ENCODE measurements at regions not wholly inside any gene's neighbourhood (a gene's known extent, or its start where the extent isn't known, plus 50 kb on each side); places are given as distances from the start of the nearest gene placed in this dataset.
A peak's percentile ranks its signal among the peaks of the same experiment; 100 is the strongest.

DNA sequence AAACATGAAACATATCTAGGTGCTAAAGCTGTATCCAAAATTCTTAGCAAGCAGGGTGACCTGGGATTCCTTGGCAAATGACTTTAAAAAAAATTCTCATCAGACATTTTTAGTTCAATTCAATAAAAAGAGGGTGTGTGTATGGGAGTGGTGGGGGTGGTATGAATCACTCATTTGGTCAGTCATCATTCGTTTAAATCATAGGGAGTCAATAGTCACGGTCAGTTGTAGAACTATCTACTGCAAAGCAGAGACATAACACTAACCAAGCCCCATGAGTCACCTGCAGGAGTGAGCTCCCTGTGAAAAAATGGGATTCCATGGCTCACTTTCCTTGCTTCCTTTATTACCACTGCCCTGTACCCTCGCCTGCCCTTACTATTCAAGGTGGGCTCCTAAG lies 380.6 kb upstream of the TCF4 start:
- no peak for ATAC-seq
- 24% methylated on average over 3 of the region's 3 CpGs for WGBS (ENCODE audit: insufficient coverage, low coverage, missing lambda C conversion rate)

DNA sequence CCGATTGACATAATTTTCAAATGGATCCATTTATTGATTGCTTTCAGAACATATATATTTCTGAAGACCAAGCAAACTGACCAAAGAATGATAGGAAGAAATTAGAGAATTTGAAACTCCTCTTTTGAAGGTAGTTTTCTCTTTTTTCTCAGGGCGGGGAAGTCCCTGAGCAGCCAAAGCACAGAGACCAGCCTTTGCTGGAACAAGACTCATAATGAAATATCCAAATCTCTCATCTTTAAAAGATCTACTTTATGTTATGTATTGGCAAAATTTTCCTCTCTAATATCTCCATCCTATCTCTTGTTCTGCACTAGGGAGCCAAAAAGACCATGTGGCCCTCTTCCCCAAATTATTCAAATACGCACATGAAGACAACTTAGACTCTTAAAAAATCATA lies 379.0 kb upstream of the TCF4 start:
- no peak for FAIRE-seq
- no peaks in the 10 kb centered on the region for H3K9me1 ChIP-seq (ENCODE audit: control insufficient read depth, insufficient read depth, low read length)
- no peaks in the 10 kb centered on the region for H3K9me3 ChIP-seq (replicated peaks; ENCODE audit: control insufficient read depth, insufficient read depth, low read depth, low read length)
- POLR2A ChIA-PET: no interaction called here
- no peak overlapping the region for H3K9ac ChIP-seq (ENCODE audit: insufficient read depth in 1 of 2, low read depth in 2 of 2, low read length in 2 of 2)
- H2AFZ ChIP-seq (ENCODE audit: low read depth, low read length): no peak overlapping the region
- no peaks in the 10 kb centered on the region for H3K79me2 ChIP-seq (ENCODE audit: control insufficient read depth, insufficient read depth, low read length)
- H3K27ac ChIP-seq (ENCODE audit: extremely low read depth, low read depth, low read length): no peak overlapping the region
- no peak overlapping the region for H3K4me3 ChIP-seq
- intact Hi-C loops (cut with micrococcal nuclease): no loop called here
- no peaks in the 10 kb centered on the region for H3K4me1 ChIP-seq (replicated peaks in 1 of 2; ENCODE audit: control insufficient read depth in 2 of 2, insufficient read depth in 2 of 2, low read length in 2 of 2)
- no peaks in the 10 kb centered on the region for H3K36me3 ChIP-seq (ENCODE audit: control insufficient read depth, insufficient read depth, low read length)
- H3K4me2 ChIP-seq (ENCODE audit: insufficient read depth, low read length): no peak overlapping the region
- no peaks in the 10 kb centered on the region for H3K27me3 ChIP-seq (ENCODE audit: control insufficient read depth in 2 of 2, insufficient read depth in 2 of 2, low read length in 2 of 2)
- CTCF ChIA-PET (ENCODE audit: low intra/inter-chr PET ratio): no interaction called here
- no TSS peak for BruUV-seq (replicated peaks)
- no peak for ATAC-seq
- in situ Hi-C loops (cut with MboI): no loop called here
- 80% methylated on average over 3 of the region's 3 CpGs for WGBS (ENCODE audit: insufficient coverage, low coverage, missing lambda C conversion rate)
- H4K20me1 ChIP-seq (replicated peaks; ENCODE audit: control insufficient read depth, insufficient read depth, low read length): no peaks in the 10 kb centered on the region
- DNase-seq (ENCODE audit: extremely low read depth in 1 of 4, low spot score in 3 of 4): no peak
- TF ChIP-seq JUND (IDR thresholded peaks at IDR 0.05; ENCODE audit: borderline replicate concordance, low read depth, low read length) (no peak), JUND (tag; IDR thresholded peaks at IDR 0.05; ENCODE audit: borderline replicate concordance, low read depth, low read length) (no peak), TRIM24 (IDR thresholded peaks at IDR 0.05) (no peak), ATF7 (IDR thresholded peaks at IDR 0.05) (no peak), KLF13 (tag; IDR thresholded peaks at IDR 0.05; ENCODE audit: borderline replicate concordance, low read depth) (no peak), NFRKB (IDR thresholded peaks at IDR 0.05; ENCODE audit: low read depth) (no peak), BCL6 (CRISPR knock-in tag; IDR thresholded peaks at IDR 0.05) (no peak), SNIP1 (IDR thresholded peaks at IDR 0.05; ENCODE audit: low read depth) (no peak), PHTF2 (CRISPR knock-in tag; IDR thresholded peaks at IDR 0.05) (no peak), EHMT2 (IDR thresholded peaks at IDR 0.05) (no peak), SRF (CRISPR knock-in tag; IDR thresholded peaks at IDR 0.05) (no peak), ZNF583 (CRISPR knock-in tag; IDR thresholded peaks at IDR 0.05) (no peak), ARNT (IDR thresholded peaks at IDR 0.05) (no peak), ZZZ3 (IDR thresholded peaks at IDR 0.05) (no peak), ZFP36 (IDR thresholded peaks at IDR 0.05; ENCODE audit: low read depth, low read length, partially characterized antibody) (no peak), RBM25 (IDR thresholded peaks at IDR 0.05; ENCODE audit: low read depth, low read length, severe bottlenecking) (no peak)
- TF ChIP-seq, protein P1, sequence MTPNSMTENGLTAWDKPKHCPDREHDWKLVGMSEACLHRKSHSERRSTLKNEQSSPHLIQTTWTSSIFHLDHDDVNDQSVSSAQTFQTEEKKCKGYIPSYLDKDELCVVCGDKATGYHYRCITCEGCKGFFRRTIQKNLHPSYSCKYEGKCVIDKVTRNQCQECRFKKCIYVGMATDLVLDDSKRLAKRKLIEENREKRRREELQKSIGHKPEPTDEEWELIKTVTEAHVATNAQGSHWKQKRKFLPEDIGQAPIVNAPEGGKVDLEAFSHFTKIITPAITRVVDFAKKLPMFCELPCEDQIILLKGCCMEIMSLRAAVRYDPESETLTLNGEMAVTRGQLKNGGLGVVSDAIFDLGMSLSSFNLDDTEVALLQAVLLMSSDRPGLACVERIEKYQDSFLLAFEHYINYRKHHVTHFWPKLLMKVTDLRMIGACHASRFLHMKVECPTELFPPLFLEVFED (CRISPR knock-in tag; conservative IDR thresholded peaks at IDR 0.05): no peak

More for the DNA sequence above, 380.6 kb upstream of the TCF4 start:
- Histone ChIP-seq H3K27me3 (ENCODE audit: control insufficient read depth in 2 of 2, insufficient read depth in 2 of 2, low read length in 2 of 2) (no peaks in the 10 kb centered on the region), H3K9ac (ENCODE audit: insufficient read depth in 1 of 2, low read depth in 2 of 2, low read length in 2 of 2) (no peak overlapping the region), H2AFZ (ENCODE audit: low read depth, low read length) (no peak overlapping the region), H3K27ac (ENCODE audit: extremely low read depth, low read depth, low read length) (no peak overlapping the region), H3K4me3 (no peak overlapping the region), H3K79me2 (ENCODE audit: control insufficient read depth, insufficient read depth, low read length) (no peaks in the 10 kb centered on the region), H3K9me3 (replicated peaks; ENCODE audit: control insufficient read depth, insufficient read depth, low read depth, low read length) (no peaks in the 10 kb centered on the region), H3K4me1 (replicated peaks in 1 of 2; ENCODE audit: control insufficient read depth in 2 of 2, insufficient read depth in 2 of 2, low read length in 2 of 2) (no peaks in the 10 kb centered on the region), H4K20me1 (replicated peaks; ENCODE audit: control insufficient read depth, insufficient read depth, low read length) (no peaks in the 10 kb centered on the region), H3K36me3 (ENCODE audit: control insufficient read depth, insufficient read depth, low read length) (no peaks in the 10 kb centered on the region), H3K4me2 (ENCODE audit: insufficient read depth, low read length) (no peak overlapping the region), H3K9me1 (ENCODE audit: control insufficient read depth, insufficient read depth, low read length) (no peaks in the 10 kb centered on the region)
- FAIRE-seq: no peak
- peak in 2 of 4 experiments; percentile 14 to 15 for DNase-seq (ENCODE audit: extremely low read depth in 1 of 4, low spot score in 3 of 4)
- in situ Hi-C loops (cut with MboI) (no loop called here), intact Hi-C loops (cut with micrococcal nuclease) (no loop called here)
- TF ChIP-seq MEF2A (IDR thresholded peaks at IDR 0.05; ENCODE audit: control insufficient read depth, low read depth, low read length) (no peak), CBX2 (IDR thresholded peaks at IDR 0.05; ENCODE audit: insufficient read depth, low read length, poor library complexity, severe bottlenecking) (no peak), FOSL1 (tag; conservative IDR thresholded peaks at IDR 0.05) (peak; percentile 69), JUND (IDR thresholded peaks at IDR 0.05; ENCODE audit: borderline replicate concordance, low read depth, low read length) (0 out of 2 replicates have a peak, but pooled peaks have one; percentile 10), JUND (tag; IDR thresholded peaks at IDR 0.05; ENCODE audit: borderline replicate concordance, low read depth, low read length) (no peak)
- ChIA-PET CTCF (ENCODE audit: low intra/inter-chr PET ratio) (no interaction called here), POLR2A (interaction anchor here (0.6 kb wide), 1 partner anchor 1398 kb away, joined by 3 read pairs; no protein-coding TSS in a partner anchor)
- no TSS peak for BruUV-seq (replicated peaks)
